AG09319 (cell line): ENCODE measurements at regions not wholly inside any gene's neighbourhood (a gene's known extent, or its start where the extent isn't known, plus 50 kb on each side); places are given as distances from the start of the nearest gene placed in this dataset.
"Not testable (repeated sequence)": the region's sequence is repeated elsewhere in the genome, so short reads cannot be mapped to it uniquely, and the experiment has no call there.

Experiments
- DNase-seq: peaks from one replicate; pipeline ENCODE4 v3.0.0-alpha.2; 2010; ENCODE audit warnings: low read depth; ENCODE audit errors: extremely low read depth
- CTCF ChIP-seq: IDR thresholded peaks from 2 replicates; pipeline ENCODE4 v1.5.1; 2011; ENCODE audit warnings: low read depth, mild to moderate bottlenecking, inconsistent platforms, low read length, moderate library complexity

DNA sequence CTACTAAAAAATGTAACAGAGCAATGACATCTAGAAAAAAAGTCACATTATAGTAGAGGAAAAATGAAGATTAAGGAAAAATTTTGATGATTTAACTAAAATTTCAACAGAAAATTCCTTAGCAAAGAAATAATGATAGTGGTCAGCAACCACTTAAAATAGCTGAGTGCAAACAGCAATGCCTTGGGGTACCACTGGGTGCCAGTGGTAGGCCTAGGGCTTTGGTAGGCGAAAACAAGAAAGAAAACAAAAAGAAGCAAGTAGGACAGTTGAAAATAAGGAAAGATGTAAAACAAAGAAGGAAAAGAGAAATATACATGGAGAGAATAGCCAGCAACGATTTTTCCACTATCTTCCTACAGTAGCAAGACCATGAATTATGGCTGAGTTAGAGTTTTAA, 313.5 kb upstream of the IRS4 start:
- no peak for TF ChIP-seq CTCF
- no peak for DNase-seq

- TF ChIP-seq CTCF: no peak
- no peak for DNase-seq
Measured at GRCh38 chrX:109049416-109049815, 313.1 kb upstream of the IRS4 start.

GRCh38 chrX:109040057-109040456, 303.7 kb upstream of the IRS4 start:
- no peak for TF ChIP-seq CTCF
- no peak for DNase-seq

DNA sequence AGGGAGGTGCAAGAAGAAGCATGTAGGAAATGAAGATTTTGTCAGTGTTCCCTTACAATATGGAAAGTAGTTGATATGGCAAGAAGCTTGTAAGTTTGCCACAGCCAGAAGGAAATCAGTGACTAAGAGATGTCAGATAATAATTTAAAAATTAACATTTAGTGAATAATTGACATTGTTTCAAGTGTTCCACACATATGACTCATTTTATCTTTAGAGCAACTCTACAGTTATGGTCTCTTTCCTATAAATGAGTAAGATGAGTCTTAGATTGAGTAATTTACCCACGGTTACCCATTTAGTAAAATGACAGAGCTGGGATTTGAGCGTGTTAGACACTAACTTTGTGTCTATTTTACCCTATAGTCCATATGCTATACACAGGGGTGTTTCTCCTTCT, 300.3 kb upstream of the IRS4 start:
- DNase-seq: no peak
- no peak for TF ChIP-seq CTCF

GRCh38 chrX:108993909-108994308, 257.5 kb upstream of the IRS4 start:
- TF ChIP-seq CTCF: no peak
- no peak for DNase-seq

DNA sequence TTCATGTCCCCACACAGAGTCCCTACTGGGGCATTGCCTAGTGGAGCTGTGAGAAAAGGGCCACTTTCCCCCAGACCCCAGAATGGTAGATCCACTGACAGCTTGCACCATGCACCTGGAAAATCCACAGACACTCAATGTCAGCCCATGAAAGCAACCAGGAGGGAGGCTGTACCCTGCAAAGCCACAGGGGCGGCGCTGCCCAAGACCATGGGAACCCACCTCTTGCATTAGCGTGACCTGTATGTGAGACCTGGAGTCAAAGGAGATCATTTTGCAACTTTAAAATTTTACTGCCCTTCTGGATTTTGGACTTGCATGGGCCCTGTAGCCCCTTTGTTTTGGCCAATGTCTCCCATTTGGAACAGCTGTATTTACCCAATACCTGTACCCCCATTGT, 236.5 kb upstream of the IRS4 start:
- DNase-seq: not testable (repeated sequence)

DNA sequence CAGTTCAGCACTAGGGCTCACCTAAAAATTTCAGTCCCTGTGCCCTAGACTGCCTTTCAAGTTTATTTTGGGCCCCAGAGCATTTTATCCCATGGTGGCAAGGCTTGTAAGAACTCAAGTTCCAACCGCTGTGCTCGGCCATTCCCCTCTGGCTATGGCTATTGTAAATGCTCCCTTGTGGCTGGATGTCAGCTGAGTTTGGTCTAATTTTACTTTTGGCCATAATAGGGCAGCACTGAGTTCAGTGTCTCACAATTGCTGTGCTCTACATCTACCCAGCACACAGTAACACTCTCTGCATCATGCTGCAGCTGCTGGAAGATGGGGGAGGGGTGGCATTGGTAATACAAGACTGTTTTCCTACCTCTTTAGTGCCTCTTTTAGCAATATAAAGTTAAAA, 210.8 kb upstream of the IRS4 start:
- DNase-seq: no peak
- no peak for TF ChIP-seq CTCF

DNA sequence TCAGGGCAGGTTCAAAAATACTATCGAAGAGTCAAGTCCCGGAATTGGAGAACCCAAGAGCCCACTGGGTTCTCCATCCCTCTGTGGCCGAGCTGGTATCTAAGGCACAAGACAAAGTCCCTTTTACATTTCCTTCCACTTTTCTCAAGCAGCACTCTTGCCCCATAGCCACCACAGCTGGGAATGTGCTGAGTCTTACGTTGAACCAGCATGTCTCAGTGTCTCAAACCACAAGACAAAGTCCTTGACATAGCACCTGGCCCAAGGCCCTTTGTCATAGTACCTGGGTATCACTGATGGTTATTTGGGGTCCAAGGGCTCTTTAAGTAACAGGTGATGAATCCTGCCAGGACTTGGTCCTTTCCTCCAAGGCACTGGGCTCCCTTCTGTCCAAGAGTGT, 210.2 kb upstream of the IRS4 start:
- no peak for TF ChIP-seq CTCF

More for the DNA sequence above, 210.2 kb upstream of the IRS4 start:
- DNase-seq: no peak
